Upper lobe of right lung (tissue), 1 donor: ENCODE measurements at regions not wholly inside any gene's neighbourhood (a gene's known extent, or its start where the extent isn't known, plus 50 kb on each side); places are given as distances from the start of the nearest gene placed in this dataset.

ENCODE experiments used
- ATAC-seq: fragments of 200-7000 bp; cut with Tn5 transposase; one replicate; pipeline ENCODE4 v1.9.1; 2020; ENCODE audit warnings: mild to moderate bottlenecking, moderate library complexity
- DNase-seq: peaks from one replicate; pipeline ENCODE4 v3.0.0-alpha.2; 2020
- H3K27ac ChIP-seq: fragments of 200-600 bp; one replicate; pipeline ENCODE4 v1.8.0; 2022
- H3K27me3 ChIP-seq: fragments of 200-600 bp; one replicate; pipeline ENCODE4 v1.8.0; 2022; ENCODE audit warnings: mild to moderate bottlenecking
- H3K36me3 ChIP-seq: fragments of 200-600 bp; one replicate; pipeline ENCODE4 v1.8.0; 2022
- H3K4me1 ChIP-seq: fragments of 200-600 bp; one replicate; pipeline ENCODE4 v1.8.0; 2022
- H3K4me3 ChIP-seq: fragments of 200-600 bp; one replicate; pipeline ENCODE4 v1.8.0; 2022; ENCODE audit warnings: mild to moderate bottlenecking
- H3K9me3 ChIP-seq: fragments of 200-600 bp; one replicate; pipeline ENCODE4 v1.8.0; 2022
- intact Hi-C: fragments of 100-400 bp; cut with DNase I; formaldehyde crosslinking; loops from one replicate; pipeline ENCODE4 v1.11.0; 2022
- TF ChIP-seq, protein P1 (sequence below): fragments of 200-600 bp; IDR thresholded peaks from one replicate; pipeline ENCODE4 v1.8.0; 2022; ENCODE audit warnings: antibody characterized with exemption
- donor health status: DM: no; HTN: yes; CAD: no; lungs with severe emphysema.

DNA sequence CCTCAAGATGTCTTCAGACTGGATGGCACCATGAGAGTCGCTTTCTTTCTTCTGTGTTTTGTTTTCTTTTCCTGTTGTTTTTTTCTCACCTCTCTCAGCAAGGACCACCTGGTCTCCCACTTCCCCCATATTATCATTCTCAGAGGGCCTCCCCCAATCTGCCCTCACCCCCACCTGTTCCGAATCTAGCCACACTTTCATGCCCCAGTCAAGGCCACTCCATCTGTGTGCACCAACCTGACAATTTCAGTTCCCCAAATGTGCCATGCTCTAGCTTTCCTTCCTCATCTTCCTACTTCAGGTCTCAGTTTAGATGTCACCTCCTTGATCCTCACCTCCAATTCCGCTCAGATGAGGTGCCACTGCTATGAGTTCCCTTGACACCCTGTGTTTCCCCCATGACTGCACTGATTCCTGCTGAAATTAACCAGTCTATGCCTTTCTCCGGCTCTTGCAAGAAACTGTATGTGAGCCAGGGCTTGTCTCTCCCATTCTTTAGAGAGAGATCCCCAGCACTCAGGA, 146.2 kb downstream of the PLPP3 start:
- H3K27me3 ChIP-seq, result no peaks in the 10 kb centered on the region
- no peaks in the 10 kb centered on the region for H3K36me3 ChIP-seq

DNA sequence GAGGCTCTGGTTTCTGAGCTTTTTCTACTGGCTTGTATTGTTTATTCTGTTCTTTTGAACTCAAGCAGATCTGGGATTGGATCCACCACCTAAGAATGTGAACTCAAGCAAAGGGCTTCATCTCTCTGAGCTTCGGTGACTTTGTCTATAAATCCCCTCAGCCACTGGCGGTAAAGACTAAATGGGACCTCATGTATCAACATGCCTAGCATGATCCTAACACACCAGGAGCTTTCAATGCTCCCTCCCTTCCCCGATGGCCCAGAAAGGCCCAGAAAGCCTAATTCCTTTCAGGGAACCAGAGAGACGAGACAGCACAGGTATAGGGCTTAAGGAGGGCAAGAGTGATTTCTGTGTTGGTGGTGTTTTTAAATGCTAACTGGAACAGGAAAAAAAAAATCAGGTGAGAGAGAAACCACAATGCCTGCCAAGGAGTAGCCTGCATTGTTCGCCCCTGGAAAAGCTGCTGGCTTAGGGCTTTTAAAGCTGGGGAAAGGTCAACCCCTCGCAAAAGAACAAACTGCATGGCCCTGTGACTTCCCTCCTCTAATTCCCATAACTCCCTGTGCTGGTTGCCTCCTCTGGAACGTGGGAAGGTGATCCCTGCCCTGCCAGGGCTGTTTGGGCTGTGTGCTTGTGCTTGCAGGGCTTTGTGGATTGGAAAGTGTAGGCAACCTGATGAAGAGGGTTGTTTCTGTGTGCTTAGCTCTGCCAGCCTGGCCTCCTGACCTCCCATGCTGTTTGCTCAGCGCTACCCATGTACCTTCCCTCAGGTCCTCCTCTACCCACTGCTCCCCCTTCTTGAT, 147.0 kb downstream of the PLPP3 start:
- intact Hi-C loops, result no loop called here
- Histone ChIP-seq H3K4me3 (no peak overlapping the region), H3K27ac (no peak overlapping the region), H3K9me3 (no peaks in the 10 kb centered on the region), H3K36me3 (no peaks in the 10 kb centered on the region), H3K27me3 (no peaks in the 10 kb centered on the region), H3K4me1 (no peaks in the 10 kb centered on the region)
- DNase-seq (no peak), ATAC-seq (no peak)
- TF ChIP-seq, protein P1, sequence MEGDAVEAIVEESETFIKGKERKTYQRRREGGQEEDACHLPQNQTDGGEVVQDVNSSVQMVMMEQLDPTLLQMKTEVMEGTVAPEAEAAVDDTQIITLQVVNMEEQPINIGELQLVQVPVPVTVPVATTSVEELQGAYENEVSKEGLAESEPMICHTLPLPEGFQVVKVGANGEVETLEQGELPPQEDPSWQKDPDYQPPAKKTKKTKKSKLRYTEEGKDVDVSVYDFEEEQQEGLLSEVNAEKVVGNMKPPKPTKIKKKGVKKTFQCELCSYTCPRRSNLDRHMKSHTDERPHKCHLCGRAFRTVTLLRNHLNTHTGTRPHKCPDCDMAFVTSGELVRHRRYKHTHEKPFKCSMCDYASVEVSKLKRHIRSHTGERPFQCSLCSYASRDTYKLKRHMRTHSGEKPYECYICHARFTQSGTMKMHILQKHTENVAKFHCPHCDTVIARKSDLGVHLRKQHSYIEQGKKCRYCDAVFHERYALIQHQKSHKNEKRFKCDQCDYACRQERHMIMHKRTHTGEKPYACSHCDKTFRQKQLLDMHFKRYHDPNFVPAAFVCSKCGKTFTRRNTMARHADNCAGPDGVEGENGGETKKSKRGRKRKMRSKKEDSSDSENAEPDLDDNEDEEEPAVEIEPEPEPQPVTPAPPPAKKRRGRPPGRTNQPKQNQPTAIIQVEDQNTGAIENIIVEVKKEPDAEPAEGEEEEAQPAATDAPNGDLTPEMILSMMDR, result no peak

More for the DNA sequence above, 146.2 kb downstream of the PLPP3 start:
- ATAC-seq, result no peak
- intact Hi-C loops, result no loop called here
- no peak for DNase-seq
- no peaks in the 10 kb centered on the region for H3K4me1 ChIP-seq
- no peaks in the 10 kb centered on the region for H3K9me3 ChIP-seq
- no peak overlapping the region for H3K4me3 ChIP-seq
- TF ChIP-seq, protein P1, result no peak
- H3K27ac ChIP-seq, result no peak overlapping the region

DNA sequence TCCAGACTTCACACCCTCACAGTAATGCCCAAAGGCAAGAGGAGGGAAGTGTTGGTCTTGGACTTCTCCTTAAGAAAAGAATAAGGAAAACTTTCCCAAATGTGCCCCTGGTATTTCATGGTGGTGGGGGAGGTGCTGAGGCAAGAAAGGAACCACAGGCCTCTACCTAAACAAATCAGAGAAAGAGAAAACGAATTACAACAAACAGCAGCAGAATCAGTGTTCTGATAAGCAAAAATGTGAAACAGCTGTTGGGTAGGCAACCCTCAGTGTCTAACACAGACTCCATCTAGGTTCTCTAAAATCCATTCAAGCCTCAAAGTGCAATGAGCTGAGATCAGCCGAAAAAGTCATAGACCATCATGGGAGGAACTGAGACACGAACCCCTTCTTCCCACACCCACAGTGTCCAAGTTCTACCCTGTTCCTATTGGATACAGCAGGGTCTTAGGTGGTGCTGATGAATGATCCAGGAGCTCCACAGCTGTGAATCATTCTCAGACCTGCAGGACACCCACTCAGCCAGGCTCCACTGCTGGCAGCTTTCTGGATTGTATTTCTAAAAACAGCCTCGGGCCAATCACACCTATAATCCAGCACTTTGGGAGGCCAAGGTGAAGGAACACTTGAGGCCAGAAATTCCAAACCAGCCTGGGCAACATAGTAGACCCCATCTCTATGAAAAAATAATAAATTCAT, 149.1 kb downstream of the PLPP3 start:
- Histone ChIP-seq H3K27me3 (no peaks in the 10 kb centered on the region), H3K9me3 (no peaks in the 10 kb centered on the region), H3K27ac (no peak overlapping the region), H3K36me3 (no peaks in the 10 kb centered on the region), H3K4me1 (no peaks in the 10 kb centered on the region), H3K4me3 (no peak overlapping the region)
- DNase-seq (no peak), ATAC-seq (no peak)
- intact Hi-C loops, result no loop called here
- TF ChIP-seq, protein P1, result no peak

DNA sequence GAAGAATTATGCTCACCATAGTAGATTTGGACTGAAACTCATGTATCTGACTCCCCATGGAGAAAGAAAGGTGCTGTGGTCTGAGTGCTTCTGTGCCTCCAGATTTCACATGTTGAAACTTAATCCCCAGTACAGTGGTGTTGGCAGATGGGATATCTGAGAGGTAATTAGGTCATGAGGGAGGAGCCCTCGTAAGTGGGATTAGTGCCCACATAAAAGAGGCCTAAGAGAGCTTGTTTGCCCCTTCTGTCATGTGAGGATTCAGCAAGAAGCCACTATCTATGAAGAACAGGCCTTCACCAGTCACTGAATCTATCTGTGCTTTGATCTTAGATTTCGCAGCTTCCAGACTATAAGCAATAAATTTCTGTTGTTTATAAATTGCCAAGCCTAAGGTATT, 150.1 kb downstream of the PLPP3 start:
- no peaks in the 10 kb centered on the region for H3K4me1 ChIP-seq
- DNase-seq (no peak), ATAC-seq (no peak)
- intact Hi-C loops, result no loop called here
- H3K4me3 ChIP-seq, result no peak overlapping the region
- H3K9me3 ChIP-seq, result no peaks in the 10 kb centered on the region
- H3K27ac ChIP-seq, result no peak overlapping the region
- TF ChIP-seq, protein P1, result no peak
- no peaks in the 10 kb centered on the region for H3K36me3 ChIP-seq
- no peaks in the 10 kb centered on the region for H3K27me3 ChIP-seq

DNA sequence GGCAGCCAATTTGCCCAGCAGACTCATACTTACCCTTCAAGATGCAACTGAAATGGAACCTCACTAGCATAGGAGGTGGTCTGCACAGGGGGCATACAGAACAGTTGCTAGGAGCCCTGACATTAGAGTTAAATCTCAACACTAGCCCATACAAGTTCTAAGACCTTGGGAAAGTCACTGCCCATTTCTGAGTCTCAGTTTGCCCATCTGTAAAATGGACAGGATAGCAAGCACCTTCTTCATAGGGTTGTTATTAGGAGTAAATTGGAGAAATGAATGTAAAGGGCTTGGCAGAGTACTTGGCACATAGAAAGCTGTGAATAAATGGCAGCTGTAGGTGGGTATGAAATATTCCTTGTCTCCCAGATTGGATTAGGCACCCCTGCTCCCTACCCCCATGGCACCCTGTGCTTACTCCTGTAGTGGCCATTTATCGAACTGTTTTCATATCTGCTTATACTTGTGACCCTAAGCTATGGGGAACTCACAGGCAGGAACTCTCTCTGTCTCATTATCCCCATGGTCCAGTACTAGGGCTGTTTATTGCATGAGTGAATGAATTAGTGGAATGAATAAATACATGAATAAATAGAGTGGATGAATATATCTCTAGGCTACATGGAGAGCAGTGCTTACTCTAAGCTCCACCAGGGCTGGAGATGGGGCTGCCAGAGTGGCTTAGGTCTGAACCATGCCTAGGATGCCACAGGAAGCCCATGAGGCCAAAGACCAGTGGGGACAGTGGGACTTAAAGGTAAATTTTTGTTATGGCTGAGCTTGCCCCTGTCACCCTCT, 152.6 kb downstream of the PLPP3 start:
- DNase-seq (no peak), ATAC-seq (no peak)
- Histone ChIP-seq H3K27me3 (no peaks in the 10 kb centered on the region), H3K36me3 (no peaks in the 10 kb centered on the region), H3K4me1 (no peaks in the 10 kb centered on the region), H3K4me3 (no peak overlapping the region), H3K9me3 (no peaks in the 10 kb centered on the region), H3K27ac (no peak overlapping the region)
- intact Hi-C loops, result no loop called here
- TF ChIP-seq, protein P1, result no peak
